HuH-7.5 (cell line): ENCODE measurements at regions not wholly inside any gene's neighbourhood (a gene's known extent, or its start where the extent isn't known, plus 50 kb on each side); places are given as distances from the start of the nearest gene placed in this dataset.
A peak's percentile ranks its signal among the peaks of the same experiment; 100 is the strongest.
"Not testable (repeated sequence)": the region's sequence is repeated elsewhere in the genome, so short reads cannot be mapped to it uniquely, and the experiment has no call there.

ENCODE experiments used
- DNase-seq: peaks from one replicate; pipeline ENCODE4 v3.0.0; 2011; ENCODE audit warnings: low spot score

DNA sequence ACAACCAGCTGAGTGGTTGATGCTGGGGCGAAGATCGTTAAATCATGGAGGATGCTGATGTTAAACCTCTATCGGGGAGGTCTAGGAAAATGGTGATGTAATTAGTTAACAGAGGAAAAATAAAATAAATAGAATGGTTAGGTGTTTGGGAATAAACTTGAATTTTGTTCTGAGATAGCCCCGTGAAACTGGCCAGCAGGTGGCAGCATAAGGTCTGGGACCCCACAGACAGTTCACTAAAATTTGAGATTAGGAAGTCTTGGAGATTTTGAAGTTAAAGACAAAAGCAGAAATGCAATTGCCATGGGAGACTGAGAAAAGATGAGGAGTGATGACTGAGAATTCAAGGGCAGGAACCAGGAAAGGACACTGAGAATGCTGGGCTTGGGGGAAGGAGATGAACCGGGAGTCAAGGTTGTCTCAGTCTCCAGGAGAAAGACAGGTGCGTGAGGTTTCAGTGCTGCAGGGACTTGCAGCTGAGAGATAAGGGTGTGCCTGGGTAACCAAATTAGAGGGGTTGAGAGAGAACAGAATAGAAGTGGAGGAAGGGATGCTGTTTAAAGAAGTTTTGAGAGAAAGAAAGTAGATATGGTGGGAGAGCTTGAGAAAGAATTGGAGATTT, 248.0 kb downstream of the ZNF92 start:
- not testable (repeated sequence) for DNase-seq

DNA sequence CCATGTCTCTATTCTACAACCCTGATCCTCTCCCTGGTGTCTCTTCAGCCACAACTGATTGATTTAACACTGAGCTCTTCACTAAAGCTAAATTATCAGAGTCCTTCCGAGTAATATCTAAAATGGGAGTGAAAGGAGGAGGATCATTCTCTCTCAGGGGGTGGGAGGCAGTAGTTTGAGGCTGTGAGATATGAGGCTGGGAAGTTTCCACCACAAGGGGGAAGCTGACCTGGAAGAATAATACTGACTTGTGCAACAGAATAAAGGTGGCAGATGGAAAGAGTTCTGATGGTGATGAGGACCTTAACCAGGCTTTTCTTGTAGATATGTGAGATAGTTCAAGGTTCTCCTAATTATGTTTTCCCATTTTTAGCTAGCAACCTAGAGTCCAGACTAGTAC, 241.6 kb upstream of the VKORC1L1 start:
- DNase-seq: not testable (repeated sequence)

DNA sequence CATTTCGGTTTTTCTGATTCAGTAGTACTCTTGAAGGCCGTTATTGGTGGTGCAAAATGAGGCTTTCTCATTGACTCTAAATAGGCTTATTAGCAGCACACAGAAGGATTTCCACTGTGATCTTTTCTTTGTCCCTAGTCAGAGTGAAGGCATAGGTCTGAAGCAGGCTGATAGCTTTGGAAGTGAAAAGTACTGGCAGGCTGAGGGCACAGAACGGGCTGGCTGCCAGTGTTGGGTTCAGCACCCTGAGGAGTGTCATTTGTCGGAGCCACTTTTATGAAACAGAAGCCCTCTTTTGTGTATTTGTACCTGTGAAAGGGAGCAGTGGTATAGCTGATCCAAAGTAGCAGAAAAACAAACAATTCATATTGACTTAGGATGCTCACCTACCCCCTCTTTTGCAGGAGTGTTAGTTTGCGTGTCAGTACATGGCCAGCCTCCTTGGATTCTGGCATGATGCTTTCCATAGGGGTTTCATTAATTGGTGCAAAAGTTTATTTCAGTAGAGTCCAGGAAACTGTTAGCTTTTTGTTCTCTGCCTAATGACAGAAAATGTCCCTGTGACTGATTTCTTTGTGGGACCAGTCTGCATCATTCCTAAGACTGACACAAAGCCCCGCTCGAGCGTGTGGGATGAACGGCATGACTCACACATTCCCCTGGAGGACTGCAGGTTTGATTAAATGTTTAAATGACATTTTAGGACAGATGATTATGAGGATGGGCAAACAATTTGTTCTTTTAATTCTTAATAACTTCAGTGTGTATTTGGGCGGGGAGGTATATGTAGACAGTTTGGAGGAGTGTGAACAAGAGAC, 239.1 kb upstream of the VKORC1L1 start:
- not testable (repeated sequence) for DNase-seq

DNA sequence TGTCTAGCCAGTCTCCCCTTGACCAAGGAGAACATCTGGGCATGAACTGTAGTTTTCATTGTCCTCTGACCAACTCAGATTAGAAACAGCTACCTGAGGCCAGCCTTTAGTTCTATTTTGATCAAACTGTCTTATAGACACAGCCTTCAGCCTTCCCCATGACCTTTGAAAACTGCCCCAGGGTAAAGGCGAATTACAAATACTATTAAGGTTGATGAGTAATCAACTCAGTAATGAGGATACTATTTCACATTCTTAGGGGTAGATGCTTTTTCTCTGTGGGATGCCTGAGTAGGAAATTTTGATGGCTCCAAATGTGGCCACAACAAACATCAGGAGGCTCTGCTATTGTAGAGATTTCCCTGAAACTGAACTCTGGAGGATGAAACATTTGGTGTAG, 234.0 kb upstream of the VKORC1L1 start:
- not testable (repeated sequence) for DNase-seq

DNA sequence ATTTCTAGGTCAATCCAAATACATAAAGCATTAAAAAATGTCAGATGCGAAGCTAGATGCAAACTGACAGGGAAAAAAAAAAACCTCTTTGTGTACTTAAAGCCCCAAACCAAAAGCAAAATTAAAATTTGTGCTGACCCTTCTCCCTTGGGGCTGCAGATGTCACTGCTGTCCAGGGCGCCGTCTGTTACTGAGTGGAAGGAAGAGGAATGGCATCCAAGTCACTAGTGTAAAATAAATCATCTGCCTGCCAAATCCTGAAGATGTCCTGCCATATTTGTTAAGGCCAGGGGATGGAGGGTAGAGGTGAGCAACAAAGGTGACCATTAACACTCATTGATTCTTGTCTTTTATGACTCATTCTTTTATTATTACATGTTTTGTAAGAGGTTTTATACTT, 233.2 kb upstream of the VKORC1L1 start:
- not testable (repeated sequence) for DNase-seq

DNA sequence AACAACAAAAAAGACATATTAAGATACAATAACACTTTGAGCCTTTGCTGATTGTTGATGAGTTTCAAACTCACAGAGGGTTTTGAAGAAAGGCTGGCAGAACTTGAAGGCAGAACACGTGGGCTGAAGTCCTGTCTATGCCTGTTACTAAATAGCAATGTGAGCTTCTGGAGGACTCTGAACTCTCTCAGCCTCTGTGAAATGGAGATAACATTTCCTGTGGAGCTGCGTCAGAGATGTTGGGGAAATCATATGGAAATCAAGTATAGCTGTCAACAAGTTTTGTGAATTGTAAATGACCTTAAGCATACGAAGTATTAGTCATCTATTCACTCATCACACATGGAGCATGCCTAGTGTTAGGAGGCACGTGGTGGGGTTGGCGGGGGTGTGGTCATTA, 229.4 kb upstream of the VKORC1L1 start:
- not testable (repeated sequence) for DNase-seq

DNA sequence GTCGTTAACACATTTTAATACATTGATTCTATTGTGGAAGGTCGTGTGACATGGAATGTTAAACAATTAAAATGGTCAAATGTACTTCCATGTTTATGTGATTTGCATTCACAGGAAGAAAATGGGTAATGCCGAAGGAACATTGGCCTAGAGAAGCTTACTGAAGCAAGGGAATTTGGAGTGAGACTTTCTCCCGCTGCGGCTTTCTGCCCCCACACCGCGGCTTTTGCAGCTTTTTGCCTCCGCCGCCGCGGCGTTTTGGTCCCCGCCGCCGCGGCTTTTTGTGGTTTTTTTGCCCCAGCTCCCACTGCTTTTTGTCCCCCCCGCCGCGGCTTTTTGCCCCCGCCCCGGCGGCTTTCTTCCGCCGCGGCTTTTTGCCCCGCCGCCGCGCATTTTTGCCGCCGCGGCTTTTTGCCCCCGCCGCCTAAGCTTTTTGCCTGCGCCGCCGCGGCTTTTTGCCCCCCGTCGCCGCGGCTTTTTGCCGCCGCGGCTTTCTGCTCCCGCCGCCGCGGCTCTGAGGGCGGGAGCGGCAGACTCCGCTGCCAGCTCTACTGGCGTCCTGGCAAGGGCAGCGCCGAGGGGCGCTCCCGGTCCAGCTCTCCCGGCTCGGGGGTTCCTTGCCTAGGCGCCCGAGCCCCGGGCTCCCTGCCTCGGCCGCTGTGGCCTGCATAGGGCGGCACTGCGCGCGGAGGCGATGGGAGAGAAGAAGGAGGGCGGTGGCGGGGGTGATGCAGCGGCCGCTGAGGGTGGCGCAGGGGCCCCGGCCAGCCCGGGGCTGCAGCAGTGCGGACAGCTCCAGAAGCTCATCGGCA, 225.5 kb upstream of the VKORC1L1 start:
- not testable (repeated sequence) for DNase-seq

DNA sequence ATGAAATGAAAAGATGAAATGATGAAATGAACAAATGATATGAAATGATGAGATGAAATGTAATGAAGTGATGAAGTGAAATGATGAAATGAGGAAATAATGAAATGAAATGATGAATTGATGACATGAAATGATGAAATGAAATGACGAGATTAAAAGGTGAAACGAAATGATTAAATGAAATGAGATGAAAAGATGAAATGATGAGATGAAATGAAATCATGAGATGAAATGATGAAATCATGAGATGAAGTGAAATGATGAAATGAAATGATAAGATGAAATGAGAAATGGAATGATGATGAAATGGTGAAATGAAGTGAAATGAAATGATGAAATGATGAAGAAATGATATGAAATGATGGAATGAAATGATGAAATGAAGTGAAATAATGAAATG, 221.7 kb upstream of the VKORC1L1 start:
- DNase-seq: not testable (repeated sequence)

DNA sequence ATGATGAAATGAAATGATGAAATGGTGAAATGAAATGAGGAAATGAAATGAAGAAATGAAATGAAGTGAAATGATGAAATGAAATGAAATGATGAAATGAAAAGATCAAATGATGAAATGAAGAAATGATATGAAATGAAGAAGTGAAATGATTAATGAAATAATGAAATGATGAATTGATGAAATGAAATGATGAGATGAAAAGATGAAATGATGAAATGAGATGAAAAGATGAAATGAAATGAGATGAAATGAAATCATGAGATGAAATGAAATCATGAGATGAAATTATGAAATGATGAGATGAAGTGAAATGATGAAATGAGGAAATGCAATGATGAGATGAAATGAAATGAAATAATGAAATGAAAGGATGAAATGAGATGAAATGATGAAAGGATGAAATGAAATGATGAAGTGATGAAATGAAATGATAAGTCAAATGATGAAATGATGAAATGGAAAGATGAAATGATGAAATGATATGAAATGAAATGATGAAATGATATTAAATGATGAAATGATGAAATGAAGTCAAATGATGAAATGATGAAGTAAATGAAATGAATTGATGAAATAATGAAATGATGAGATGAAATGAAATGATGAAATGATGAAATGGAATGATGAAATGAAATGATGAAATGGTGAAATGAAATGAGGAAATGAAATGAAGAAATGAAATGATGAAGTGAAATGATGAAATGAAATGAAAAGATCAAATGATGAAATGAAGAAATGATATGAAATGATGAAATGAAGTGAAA, 220.9 kb upstream of the VKORC1L1 start:
- DNase-seq: not testable (repeated sequence)

DNA sequence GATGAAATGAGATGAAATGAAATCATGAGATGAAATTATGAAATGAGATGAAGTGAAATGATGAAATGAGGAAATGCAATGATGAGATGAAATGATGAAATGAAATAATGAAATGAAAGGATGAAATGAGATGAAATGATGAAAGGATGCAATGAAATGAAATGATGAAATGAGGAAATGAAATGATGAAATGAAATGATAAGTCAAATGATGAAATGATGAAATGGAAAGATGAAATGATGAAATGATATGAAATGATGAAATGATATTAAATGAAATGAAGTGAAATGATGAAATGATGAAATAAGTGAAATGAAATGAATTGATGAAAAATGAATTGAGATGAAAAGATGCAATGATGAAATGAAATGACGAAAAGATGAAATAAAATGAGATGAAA, 220.2 kb upstream of the VKORC1L1 start:
- DNase-seq: not testable (repeated sequence)

DNA sequence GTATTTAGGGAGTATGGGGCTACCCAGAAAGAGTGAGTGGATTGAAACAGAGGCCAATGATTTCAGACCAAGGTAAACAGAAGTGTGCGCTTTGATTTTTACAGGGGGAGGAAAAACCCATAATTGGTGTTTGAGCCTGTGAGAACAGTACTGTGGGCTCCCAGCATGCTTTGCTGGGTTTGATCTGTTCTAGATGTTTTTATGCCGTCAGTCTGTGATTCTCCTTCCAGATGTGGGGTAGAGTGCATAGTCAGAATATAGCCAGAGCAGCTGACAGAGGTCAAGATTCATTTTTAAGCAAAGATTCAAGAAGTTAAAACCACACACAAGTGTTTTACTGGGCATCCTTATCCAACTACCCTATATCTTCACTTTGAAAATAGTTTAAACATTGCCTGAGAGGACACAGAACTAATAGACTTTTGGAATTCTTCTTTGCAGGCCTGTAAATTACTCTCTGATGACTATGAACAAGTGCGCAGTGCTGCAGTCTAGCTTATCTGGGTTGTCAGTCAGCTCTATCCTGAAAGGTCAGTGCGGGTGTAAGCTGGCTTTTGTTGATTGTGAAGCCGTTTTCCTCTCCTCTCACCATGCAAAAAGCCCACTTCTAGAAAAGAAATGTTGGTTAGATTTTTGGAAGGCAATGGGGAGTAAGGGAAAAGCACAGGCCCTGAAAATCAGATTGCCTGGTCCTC, 216.2 kb upstream of the VKORC1L1 start:
- not testable (repeated sequence) for DNase-seq

DNA sequence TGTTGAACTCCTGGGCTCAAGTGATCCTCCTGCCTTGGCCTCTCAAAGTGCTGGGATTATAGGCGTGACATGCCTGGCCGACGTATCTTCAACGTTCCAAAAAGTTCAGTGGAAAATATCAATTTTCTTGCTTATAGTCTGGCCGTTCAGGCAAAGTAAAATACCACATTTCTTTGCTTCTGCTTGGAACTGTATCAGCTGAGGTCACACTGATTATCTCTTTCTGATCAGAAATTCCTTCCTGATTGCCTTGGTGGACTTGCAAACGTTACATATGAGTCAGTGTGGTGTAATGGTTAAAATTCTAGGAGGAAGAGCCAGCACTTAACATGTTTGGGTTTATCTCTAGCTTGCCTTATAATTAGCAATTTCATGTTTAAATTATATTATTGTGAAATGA, 189.5 kb upstream of the VKORC1L1 start:
- DNase-seq: not testable (repeated sequence)

DNA sequence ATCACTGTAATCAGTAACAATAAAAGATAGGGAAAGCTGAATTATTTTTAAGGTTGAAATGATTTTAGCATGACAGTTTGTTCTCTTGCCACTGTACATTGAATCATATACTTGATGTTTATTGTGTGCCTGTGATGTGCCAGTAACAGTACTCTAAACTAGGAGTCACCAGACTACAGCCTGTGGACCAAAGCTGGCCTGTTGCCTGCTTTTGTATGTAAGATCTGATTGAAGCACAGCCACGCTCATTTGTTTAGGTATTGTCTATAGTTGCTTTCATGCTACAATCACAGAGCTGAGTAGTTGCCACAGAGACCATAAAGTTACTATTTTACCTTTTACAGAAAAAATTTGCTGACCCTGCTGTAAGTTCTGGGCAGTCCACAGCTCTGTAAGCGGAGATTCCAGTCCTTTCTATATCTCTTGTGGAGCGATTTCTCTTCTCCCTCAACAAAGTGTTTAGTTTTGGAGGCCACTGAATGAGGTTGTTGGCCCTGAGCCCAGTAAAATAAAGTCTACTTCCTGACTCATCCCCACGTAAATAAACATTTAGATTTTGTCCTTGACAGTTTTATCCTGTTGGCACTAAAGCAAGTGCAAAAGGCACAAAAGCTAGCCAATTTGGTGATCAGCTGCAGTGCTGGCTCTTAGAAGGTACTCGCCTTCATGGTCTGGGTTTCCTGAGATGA, 173.7 kb upstream of the VKORC1L1 start:
- DNase-seq: not testable (repeated sequence)

DNA sequence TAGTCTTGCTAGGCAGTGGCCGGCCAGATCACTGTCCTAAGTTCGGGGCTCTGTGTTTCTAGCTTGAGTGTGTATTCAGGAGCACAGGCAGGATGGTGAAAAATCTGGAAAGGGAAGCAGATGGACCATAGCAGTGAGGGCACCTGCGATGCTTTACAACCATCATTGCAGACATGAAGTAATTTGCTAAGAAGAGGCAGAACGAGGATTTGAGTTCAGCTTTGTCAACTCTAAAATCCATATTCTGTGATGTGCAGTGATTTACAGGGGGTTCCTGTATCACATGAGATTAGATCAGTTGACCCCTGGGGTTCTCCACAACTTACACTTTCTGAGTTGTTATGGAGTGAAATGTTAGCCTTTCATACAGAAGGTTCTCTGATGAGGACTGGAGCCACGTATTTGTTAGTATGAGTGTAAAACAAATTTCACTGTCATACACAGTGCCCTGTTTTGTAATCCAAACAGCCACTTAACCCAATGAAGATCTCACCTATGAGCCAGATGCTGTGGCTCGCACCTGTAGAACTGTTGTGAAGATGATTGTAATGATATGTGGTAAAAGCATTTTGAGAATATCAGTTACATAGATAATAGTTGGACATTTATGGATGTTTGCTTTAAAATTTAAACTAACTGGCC, 173.0 kb upstream of the VKORC1L1 start:
- DNase-seq: not testable (repeated sequence)

DNA sequence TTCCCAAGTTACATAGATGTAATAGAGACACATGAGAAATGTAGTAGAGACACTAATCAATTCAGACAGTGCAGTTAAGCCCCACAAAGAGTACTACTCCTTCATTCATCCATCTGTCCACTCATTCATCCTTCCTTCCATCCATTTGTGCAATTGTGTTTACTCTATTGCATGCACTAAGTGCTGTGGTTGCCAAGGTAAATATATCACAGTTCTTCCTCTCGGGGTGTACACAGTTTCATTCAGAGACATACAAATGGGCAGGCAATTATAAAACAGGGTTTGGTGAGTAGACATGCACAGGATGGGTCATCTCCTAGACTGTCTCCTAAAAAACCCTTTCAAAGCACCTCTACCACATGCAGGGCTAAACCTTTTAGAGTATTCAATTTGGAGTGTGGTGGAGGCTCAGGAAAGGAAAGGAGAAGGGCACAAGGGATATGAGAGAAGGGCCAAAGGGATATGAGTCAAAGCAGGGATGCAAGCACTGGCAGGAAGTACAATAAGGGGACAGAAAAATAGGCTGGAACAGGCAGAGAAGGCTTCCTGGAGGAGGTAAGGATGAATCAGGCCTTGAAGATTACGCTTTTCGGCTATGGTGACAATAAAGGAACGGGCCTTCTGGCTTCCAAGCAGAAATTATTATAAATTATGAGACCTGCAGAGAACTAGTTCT, 153.6 kb upstream of the VKORC1L1 start:
- not testable (repeated sequence) for DNase-seq

DNA sequence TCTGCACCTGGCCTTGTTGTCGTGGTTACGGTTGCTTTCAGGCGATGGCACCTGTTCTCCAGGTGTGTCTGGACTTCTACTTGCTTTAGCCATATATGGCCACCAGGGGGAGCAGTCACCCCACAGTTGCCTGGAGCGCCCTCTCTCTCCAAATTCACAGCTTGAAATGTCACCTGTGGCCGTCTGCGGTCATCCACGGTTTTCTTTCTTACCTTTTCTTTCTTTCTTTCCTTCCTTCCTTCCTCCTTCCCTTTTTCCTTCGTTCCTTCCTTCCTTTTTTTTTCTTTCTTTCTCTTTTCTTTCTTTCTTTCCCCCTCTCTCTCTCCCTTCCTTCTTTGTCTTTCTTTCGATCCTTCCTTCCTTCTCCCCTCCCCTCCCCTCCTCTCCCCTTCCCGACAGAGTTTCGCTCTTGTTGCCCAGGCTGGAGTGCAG, 150.5 kb upstream of the VKORC1L1 start:
- DNase-seq: peak; percentile 19

DNA sequence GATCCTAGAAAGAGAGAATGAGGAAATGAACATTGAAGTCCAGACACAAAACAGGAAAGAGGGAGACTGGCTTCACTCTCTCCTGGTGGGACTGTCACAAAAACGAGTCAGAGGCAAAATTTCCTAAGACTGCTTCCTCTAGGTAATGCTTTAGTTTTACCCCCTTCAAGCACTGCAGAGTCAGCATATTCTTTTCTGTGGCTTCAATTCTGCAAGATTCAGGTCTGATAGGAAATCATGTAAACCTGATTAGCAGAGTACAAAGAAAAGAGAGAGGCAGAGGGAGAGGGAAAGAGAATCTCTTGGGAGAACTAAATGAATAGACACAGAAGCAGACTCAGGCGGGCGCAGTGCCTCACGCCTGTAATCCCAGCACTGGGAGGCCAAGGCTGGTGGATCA, 145.7 kb upstream of the VKORC1L1 start:
- not testable (repeated sequence) for DNase-seq

DNA sequence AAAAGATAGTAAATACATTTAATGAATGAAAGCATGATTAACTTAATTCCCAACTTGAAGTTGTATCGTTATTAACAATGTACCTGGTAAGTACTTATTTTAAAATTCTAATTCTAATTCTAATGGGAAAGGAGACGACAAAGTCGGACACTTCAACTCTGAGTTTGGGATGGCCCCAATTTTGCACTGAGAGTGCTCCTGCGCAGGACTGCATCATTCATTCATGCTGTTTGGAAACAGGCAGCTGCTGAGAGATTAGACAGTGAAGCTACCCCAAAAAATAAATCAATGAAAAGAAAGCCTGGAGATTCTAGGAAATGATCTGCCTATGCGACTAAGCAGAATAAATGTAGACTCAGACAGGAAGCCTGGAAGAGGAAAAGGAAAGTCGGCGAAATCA, 141.7 kb upstream of the VKORC1L1 start:
- DNase-seq: no peak

DNA sequence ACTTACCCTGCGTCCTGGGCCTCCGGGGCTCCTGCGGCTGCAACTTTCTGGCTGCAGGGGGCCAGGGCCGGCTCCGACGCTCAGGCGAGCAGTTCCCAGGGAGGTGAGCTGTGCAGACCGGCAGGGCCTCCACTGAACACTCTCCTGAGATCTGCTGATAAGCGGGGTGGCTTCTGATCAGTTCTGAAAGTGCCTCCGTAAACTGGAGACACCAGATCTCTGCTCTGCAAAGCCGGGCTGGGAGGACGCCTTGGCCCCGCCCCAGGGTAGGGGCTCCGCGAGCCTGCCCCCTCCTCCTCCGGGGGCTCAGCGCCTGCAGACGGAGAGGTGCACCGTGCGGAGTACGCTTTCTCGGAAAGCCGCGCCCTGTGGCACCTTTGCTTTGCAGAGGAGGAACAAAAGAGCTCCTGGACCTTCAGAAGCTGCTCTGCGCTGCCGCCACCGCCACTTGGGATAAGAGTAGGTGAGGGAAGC, 141.3 kb upstream of the VKORC1L1 start:
- DNase-seq: no peak
